Peyer's patch (tissue), 4 donors: ENCODE measurements at regions not wholly inside any gene's neighbourhood (a gene's known extent, or its start where the extent isn't known, plus 50 kb on each side); places are given as distances from the start of the nearest gene placed in this dataset.
"Not testable (repeated sequence)": the region's sequence is repeated elsewhere in the genome, so short reads cannot be mapped to it uniquely, and the experiment has no call there.

Source experiments
- DNase-seq, 3 donors: peaks; one replicate each; pipeline ENCODE4 v3.0.0-alpha.2; 2017 to 2019
- H3K27ac ChIP-seq, 4 donors: fragments of 200-600 bp; sonication (generic); one replicate each; pipeline ENCODE4 v1.5.1; 2016 to 2019
- H3K27me3 ChIP-seq, 2 donors: fragments of 200-600 bp; sonication (generic); one replicate each; pipeline ENCODE4 v1.5.1; 2019
- H3K36me3 ChIP-seq, 3 donors: fragments of 200-600 bp; sonication (generic); one replicate each; pipeline ENCODE4 v1.5.1; 2016 to 2019
- H3K4me1 ChIP-seq, 4 donors: fragments of 200-600 bp; sonication (generic); one replicate each; pipeline ENCODE4 v1.5.1; 2016 to 2019
- H3K4me3 ChIP-seq, 4 donors: fragments of 200-600 bp; sonication (generic); 1 replicate in 3 of 4; 2 replicates in 1 of 4; pipeline ENCODE4 v1.5.1; 2016 to 2019; ENCODE audit warnings: mild to moderate bottlenecking in 1 of 4
- H3K9me3 ChIP-seq, 4 donors: fragments of 200-600 bp; sonication (generic); one replicate each; pipeline ENCODE4 v1.5.1; 2016 to 2019; ENCODE audit warnings: mild to moderate bottlenecking in 1 of 4
- CTCF ChIP-seq, 6 experiments: fragments of 450-650 bp in 4 of 6; fragments of 200-600 bp in 2 of 6; sonication (generic) in 1 of 6; IDR thresholded peaks; one replicate each; pipeline ENCODE4 v1.5.1; 2017 to 2019; ENCODE audit warnings: antibody characterized with exemption in 6 of 6, mild to moderate bottlenecking in 3 of 6, moderate library complexity in 1 of 6
- POLR2A ChIP-seq, 2 donors: fragments of 450-650 bp; IDR thresholded peaks; one replicate each; pipeline ENCODE4 v1.5.1; 2017; ENCODE audit warnings: antibody characterized with exemption in 2 of 2, mild to moderate bottlenecking in 2 of 2, moderate library complexity in 2 of 2

GRCh38 chr22:49391436-49391835 lies 436.2 kb downstream of the BRD1 start:
- no peaks in the 10 kb centered on the region for H3K27me3 ChIP-seq
- H3K36me3 ChIP-seq = no peaks in the 10 kb centered on the region
- no peak overlapping the region for H3K27ac ChIP-seq
- H3K4me1 ChIP-seq = no peaks in the 10 kb centered on the region
- no peak overlapping the region for H3K4me3 ChIP-seq
- no peaks in the 10 kb centered on the region for H3K9me3 ChIP-seq
- TF ChIP-seq CTCF (IDR thresholded peaks at IDR 0.05) (no peak), POLR2A (IDR thresholded peaks at IDR 0.05) (no peak)
- DNase-seq = peak; percentile 9 to 37 (median 23)

- TF ChIP-seq CTCF (IDR thresholded peaks at IDR 0.05) (no peak), POLR2A (IDR thresholded peaks at IDR 0.05) (no peak)
- DNase-seq = peak in 1 of 3 donors; percentile 4
Measured at GRCh38 chr22:49390954-49391353, 436.7 kb downstream of the BRD1 start.

GRCh38 chr22:49383909-49384308 lies 443.8 kb downstream of the BRD1 start:
- not testable (repeated sequence) for H3K27me3 ChIP-seq, H3K4me1 ChIP-seq, DNase-seq, H3K4me3 ChIP-seq, H3K27ac ChIP-seq, H3K9me3 ChIP-seq, H3K36me3 ChIP-seq

More at GRCh38 chr22:49390954-49391353, 436.7 kb downstream of the BRD1 start:
- Histone ChIP-seq H3K36me3 (no peaks in the 10 kb centered on the region), H3K9me3 (no peaks in the 10 kb centered on the region), H3K27ac (no peak overlapping the region), H3K27me3 (no peaks in the 10 kb centered on the region), H3K4me3 (no peak overlapping the region), H3K4me1 (no peaks in the 10 kb centered on the region)

GRCh38 chr22:49382451-49382735 lies 445.3 kb downstream of the BRD1 start:
- Histone ChIP-seq H3K36me3 (no peaks in the 10 kb centered on the region), H3K9me3 (no peaks in the 10 kb centered on the region), H3K4me3 (no peak overlapping the region), H3K4me1 (no peaks in the 10 kb centered on the region), H3K27ac (no peak overlapping the region), H3K27me3 (no peaks in the 10 kb centered on the region)
- DNase-seq = peak; percentile 13 to 18 (median 13)
- TF ChIP-seq POLR2A (IDR thresholded peaks at IDR 0.05) = no peak
- TF ChIP-seq CTCF (IDR thresholded peaks at IDR 0.05) = no peak

GRCh38 chr22:49381595-49382450 lies 445.9 kb downstream of the BRD1 start:
- Histone ChIP-seq H3K36me3 (no peaks in the 10 kb centered on the region), H3K4me1 (no peaks in the 10 kb centered on the region), H3K4me3 (no peak overlapping the region), H3K9me3 (no peaks in the 10 kb centered on the region), H3K27ac (no peak overlapping the region), H3K27me3 (no peaks in the 10 kb centered on the region)
- DNase-seq = peak; percentile 9 to 29 (median 25)
- TF ChIP-seq CTCF (IDR thresholded peaks at IDR 0.05) (no peak), POLR2A (IDR thresholded peaks at IDR 0.05) (no peak)

GRCh38 chr22:49380828-49381114 lies 446.9 kb downstream of the BRD1 start:
- Histone ChIP-seq H3K9me3 (no peaks in the 10 kb centered on the region), H3K4me1 (no peaks in the 10 kb centered on the region), H3K27me3 (no peaks in the 10 kb centered on the region), H3K4me3 (no peak overlapping the region), H3K27ac (no peak overlapping the region), H3K36me3 (no peaks in the 10 kb centered on the region)
- DNase-seq = no peak
- TF ChIP-seq POLR2A (IDR thresholded peaks at IDR 0.05) = no peak
- no peak for TF ChIP-seq CTCF (IDR thresholded peaks at IDR 0.05)
